ENCODE measurements at regions not wholly inside any gene's neighbourhood (a gene's known extent, or its start where the extent isn't known, plus 50 kb on each side); places are given as distances from the start of the nearest gene placed in this dataset.
A peak's percentile ranks its signal among the peaks of the same experiment; 100 is the strongest.

DNA sequence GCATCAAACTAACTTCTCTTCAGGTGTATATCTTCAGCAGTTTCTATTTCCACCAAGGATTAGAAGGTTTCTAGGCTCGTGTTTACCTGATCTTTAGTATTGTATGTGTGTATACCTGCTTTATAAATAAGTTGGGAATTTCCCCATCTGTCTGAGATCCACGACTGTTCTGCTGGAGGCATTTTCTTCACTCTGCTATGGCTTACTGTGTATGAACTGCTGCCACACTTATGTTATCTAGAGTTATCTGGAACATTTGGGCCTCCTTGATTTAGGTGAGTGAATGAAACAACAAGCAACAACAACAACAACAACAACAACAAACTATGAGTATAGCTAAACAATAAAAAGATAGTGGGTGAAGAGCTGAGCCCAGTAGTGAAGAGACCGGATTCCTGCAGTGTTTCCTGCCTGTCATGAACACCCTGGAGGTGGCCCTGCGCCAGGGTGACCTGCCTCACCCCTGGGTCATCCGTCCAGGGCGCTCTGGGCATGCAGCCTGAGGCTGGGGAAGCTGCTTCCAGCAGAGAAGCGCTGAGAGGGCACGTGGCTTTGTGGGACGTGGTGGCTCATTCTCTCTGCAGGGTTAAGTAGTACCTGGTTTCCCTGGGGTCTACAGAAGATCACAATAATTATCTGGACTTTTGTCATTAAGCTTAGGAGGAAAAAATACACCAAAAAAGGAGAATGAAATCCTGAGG is 56.1 kb upstream of the GATA6 start:
- DNase-seq (ENCODE audit: low spot score), result peak; percentile 7

DNA sequence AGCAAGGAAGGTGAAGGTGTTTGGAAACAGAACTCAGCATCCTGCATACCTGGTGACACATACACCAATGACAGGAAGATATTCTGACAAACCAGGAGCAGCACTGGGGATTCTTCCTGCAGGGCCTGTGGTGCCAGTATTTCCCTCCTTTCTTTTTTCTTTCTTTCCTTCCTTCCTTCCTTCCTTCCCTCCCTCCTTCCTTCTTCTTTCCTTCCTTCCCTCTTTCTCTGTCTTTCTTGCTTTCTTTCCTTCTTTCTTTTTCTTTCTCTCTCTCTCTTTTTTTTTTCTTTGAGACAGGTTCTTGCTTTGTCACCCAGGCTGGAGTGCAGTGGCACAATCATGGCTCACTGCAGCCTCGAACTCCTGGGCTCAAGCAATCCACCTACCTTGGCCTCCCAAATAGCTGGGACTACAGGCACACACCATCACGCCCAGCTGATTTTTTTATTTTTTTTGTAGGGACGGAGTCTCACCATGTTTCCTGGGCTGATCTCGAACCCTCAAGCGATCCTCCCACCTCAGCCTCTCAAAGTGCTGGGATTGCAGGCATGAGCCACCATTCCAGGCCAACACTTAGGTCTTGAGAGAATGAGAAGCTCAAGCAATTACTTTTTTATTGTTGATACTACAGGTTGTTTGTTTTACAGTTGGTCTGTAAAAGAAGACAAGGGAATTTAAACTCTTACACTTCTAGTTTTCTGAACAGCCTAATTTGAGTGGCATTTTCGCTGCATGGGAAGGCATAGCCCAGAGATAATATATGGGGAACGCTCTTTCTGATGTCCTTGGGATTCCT is 54.7 kb upstream of the GATA6 start:
- DNase-seq (ENCODE audit: low spot score), result no peak

DNA sequence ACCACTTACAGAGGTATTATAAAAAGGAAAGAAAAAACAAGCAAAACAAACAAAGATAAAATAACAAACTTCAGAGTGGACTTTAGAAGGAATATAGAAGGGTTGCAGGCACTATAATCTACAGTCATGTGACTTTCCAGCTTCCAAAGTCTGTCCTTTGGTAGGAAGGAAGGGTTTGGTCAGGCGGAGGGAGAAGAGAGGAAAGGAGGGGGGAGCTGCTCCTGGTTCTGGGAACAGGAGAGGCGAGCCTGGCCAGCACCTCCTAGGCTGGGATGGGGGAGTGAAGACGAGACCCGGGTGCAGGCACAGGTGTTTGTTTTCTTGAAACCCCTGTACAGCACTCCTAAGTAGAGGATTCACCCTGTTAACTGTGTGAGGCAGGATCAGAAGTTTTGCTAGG is 53.8 kb upstream of the GATA6 start:
- DNase-seq (ENCODE audit: low spot score), result no peak
